ENCODE measurements at regions not wholly inside any gene's neighbourhood (a gene's known extent, or its start where the extent isn't known, plus 50 kb on each side); places are given as distances from the start of the nearest gene placed in this dataset.

DNA sequence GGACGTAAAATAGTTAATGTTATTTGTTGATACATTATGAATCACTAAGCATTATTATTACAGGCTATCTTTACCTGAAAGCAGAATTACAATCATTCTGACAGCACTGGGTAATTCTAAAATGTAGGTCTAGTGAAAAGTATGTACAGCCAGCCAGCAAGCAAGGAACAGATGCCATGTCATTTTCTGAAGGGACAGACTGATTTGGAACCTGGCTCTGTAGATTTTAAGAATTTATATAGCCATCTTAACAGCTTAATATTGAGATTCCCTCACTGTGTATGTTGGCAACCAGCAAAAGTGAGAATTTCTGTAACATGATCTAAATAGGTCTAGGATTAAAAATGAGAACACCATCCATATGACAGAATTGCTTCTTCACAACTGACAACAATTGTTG is 359.4 kb downstream of the ZIC4 start:
- Histone ChIP-seq H3K36me3 (ENCODE audit: control insufficient read depth, insufficient read depth, low read length) (no peaks in the 10 kb centered on the region), H3K4me3 (ENCODE audit: low read depth, low read length) (no peak overlapping the region), H3K27ac (ENCODE audit: low read depth, low read length) (no peak overlapping the region), H3K9me3 (ENCODE audit: control insufficient read depth, insufficient read depth, low read length) (no peaks in the 10 kb centered on the region), H3K9ac (ENCODE audit: low read depth, low read length) (no peak overlapping the region), H3K27me3 (ENCODE audit: control insufficient read depth, insufficient read depth, low read length) (no peaks in the 10 kb centered on the region), H3K4me1 (ENCODE audit: control insufficient read depth, insufficient read depth, low read length) (no peaks in the 10 kb centered on the region)

GRCh38 chr3:147038481-147038880 is 367.9 kb downstream of the ZIC4 start:
- no peaks in the 10 kb centered on the region for H3K36me3 ChIP-seq (ENCODE audit: control insufficient read depth, insufficient read depth, low read length)
- H3K9ac ChIP-seq (ENCODE audit: low read depth, low read length), result no peak overlapping the region
- no peak overlapping the region for H3K4me3 ChIP-seq (ENCODE audit: low read depth, low read length)
- H3K9me3 ChIP-seq (ENCODE audit: control insufficient read depth, insufficient read depth, low read length), result peaks cover 6% of the 10 kb centered on the region; the same call in 1 of the 2 replicates
- H3K27ac ChIP-seq (ENCODE audit: low read depth, low read length), result no peak overlapping the region
- H3K27me3 ChIP-seq (ENCODE audit: control insufficient read depth, insufficient read depth, low read length), result no peaks in the 10 kb centered on the region
- no peaks in the 10 kb centered on the region for H3K4me1 ChIP-seq (ENCODE audit: control insufficient read depth, insufficient read depth, low read length)

- Histone ChIP-seq H3K4me3 (ENCODE audit: low read depth, low read length) (no peak overlapping the region), H3K27me3 (ENCODE audit: control insufficient read depth, insufficient read depth, low read length) (no peaks in the 10 kb centered on the region), H3K27ac (ENCODE audit: low read depth, low read length) (no peak overlapping the region)
Observed at GRCh38 chr3:147034359-147034758, 372.0 kb downstream of the ZIC4 start.

DNA sequence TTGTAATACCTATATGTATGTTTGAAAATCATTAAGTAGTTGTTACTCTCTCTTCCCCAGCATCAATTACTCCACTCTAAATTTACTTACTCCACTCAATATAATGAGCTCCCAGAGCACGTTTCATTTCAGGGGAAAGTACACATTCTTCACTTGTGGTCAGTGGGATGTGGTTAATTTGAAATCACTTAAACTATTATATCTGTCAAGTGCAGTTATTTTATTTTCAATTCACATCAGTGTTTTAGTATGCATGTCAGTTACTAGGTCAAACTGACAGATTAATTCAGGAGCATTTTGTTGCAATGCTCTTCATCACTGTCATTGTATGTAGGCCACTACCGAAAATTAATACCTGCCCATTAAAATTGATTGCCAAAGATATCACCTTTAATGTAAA is 376.1 kb downstream of the ZIC4 start:
- H3K27me3 ChIP-seq (ENCODE audit: control insufficient read depth, insufficient read depth, low read length), result no peaks in the 10 kb centered on the region
- no peaks in the 10 kb centered on the region for H3K4me1 ChIP-seq (ENCODE audit: control insufficient read depth, insufficient read depth, low read length)
- H3K27ac ChIP-seq (ENCODE audit: low read depth, low read length), result no peak overlapping the region
- H3K36me3 ChIP-seq (ENCODE audit: control insufficient read depth, insufficient read depth, low read length), result no peaks in the 10 kb centered on the region
- no peak overlapping the region for H3K4me3 ChIP-seq (ENCODE audit: low read depth, low read length)
- no peak overlapping the region for H3K9ac ChIP-seq (ENCODE audit: low read depth, low read length)
- H3K9me3 ChIP-seq (ENCODE audit: control insufficient read depth, insufficient read depth, low read length), result peaks cover 6% of the 10 kb centered on the region; the same call in 1 of the 2 replicates

More at GRCh38 chr3:147034359-147034758, 372.0 kb downstream of the ZIC4 start:
- Histone ChIP-seq H3K36me3 (ENCODE audit: control insufficient read depth, insufficient read depth, low read length) (no peaks in the 10 kb centered on the region), H3K9ac (ENCODE audit: low read depth, low read length) (no peak overlapping the region), H3K4me1 (ENCODE audit: control insufficient read depth, insufficient read depth, low read length) (no peaks in the 10 kb centered on the region), H3K9me3 (ENCODE audit: control insufficient read depth, insufficient read depth, low read length) (peaks cover 6% of the 10 kb centered on the region; the same call in 1 of the 2 replicates)

- Histone ChIP-seq H3K9ac (ENCODE audit: low read depth, low read length) (no peak overlapping the region), H3K9me3 (ENCODE audit: control insufficient read depth, insufficient read depth, low read length) (no peaks in the 10 kb centered on the region), H3K27ac (ENCODE audit: low read depth, low read length) (no peak overlapping the region), H3K27me3 (ENCODE audit: control insufficient read depth, insufficient read depth, low read length) (no peaks in the 10 kb centered on the region), H3K4me1 (ENCODE audit: control insufficient read depth, insufficient read depth, low read length) (0 out of 2 replicates have a peak, but pooled peaks cover 2% of the 10 kb centered on the region), H3K36me3 (ENCODE audit: control insufficient read depth, insufficient read depth, low read length) (no peaks in the 10 kb centered on the region), H3K4me3 (ENCODE audit: low read depth, low read length) (no peak overlapping the region)
Observed at GRCh38 chr3:147015334-147015733, 391.0 kb downstream of the ZIC4 start.

DNA sequence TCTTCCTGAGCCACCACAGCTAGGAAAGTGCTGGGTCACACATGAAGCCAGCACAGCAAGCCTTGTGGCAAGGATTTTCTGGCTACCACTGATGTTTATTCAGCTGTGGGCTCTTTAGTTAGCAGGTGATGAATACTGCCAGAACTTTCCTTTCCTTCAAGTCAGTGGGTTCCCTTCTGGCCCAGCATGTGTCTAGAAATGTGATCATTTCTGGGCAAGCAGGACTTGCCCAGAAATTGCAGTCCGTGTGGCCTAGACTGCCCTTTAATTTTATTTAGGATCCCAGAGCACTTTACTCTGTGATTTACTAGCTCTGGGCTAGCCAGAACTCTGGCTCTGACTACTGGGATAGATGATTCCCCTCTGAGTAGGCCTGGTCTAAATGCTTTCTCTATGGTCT is 397.5 kb downstream of the ZIC4 start:
- H3K36me3 ChIP-seq (ENCODE audit: control insufficient read depth, insufficient read depth, low read length), result no peaks in the 10 kb centered on the region
- H3K27me3 ChIP-seq (ENCODE audit: control insufficient read depth, insufficient read depth, low read length), result no peaks in the 10 kb centered on the region
- no peaks in the 10 kb centered on the region for H3K4me1 ChIP-seq (ENCODE audit: control insufficient read depth, insufficient read depth, low read length)
- no peaks in the 10 kb centered on the region for H3K9me3 ChIP-seq (ENCODE audit: control insufficient read depth, insufficient read depth, low read length)
- H3K9ac ChIP-seq (ENCODE audit: low read depth, low read length), result no peak overlapping the region
- H3K27ac ChIP-seq (ENCODE audit: low read depth, low read length), result no peak overlapping the region
- H3K4me3 ChIP-seq (ENCODE audit: low read depth, low read length), result no peak overlapping the region

DNA sequence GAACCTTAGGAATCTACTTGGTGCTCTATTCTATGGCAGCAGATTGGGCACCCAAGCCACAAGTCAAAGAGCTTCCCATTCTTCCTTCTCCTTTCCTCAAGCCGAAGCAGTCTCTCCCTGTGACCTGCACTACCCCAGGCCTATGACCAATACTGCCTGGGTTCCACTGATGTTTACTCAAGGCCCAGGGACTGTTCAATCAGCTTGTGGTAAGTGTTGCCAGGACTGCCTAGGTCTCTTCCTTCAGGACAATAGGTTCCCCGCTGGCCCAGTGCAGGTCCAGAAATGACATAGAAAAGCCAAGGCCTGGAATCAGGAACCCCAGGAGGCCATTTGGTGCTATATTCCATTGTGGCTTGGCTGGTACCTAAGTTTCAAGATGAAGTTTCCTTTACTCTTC is 397.9 kb downstream of the ZIC4 start:
- H3K4me1 ChIP-seq (ENCODE audit: control insufficient read depth, insufficient read depth, low read length), result no peaks in the 10 kb centered on the region
- H3K4me3 ChIP-seq (ENCODE audit: low read depth, low read length), result no peak overlapping the region
- no peaks in the 10 kb centered on the region for H3K27me3 ChIP-seq (ENCODE audit: control insufficient read depth, insufficient read depth, low read length)
- H3K9me3 ChIP-seq (ENCODE audit: control insufficient read depth, insufficient read depth, low read length), result no peaks in the 10 kb centered on the region
- no peaks in the 10 kb centered on the region for H3K36me3 ChIP-seq (ENCODE audit: control insufficient read depth, insufficient read depth, low read length)
- no peak overlapping the region for H3K9ac ChIP-seq (ENCODE audit: low read depth, low read length)
- H3K27ac ChIP-seq (ENCODE audit: low read depth, low read length), result no peak overlapping the region

- H3K4me3 ChIP-seq (ENCODE audit: low read depth, low read length), result no peak overlapping the region
- H3K27ac ChIP-seq (ENCODE audit: low read depth, low read length), result no peak overlapping the region
- no peaks in the 10 kb centered on the region for H3K27me3 ChIP-seq (ENCODE audit: control insufficient read depth, insufficient read depth, low read length)
- no peak overlapping the region for H3K9ac ChIP-seq (ENCODE audit: low read depth, low read length)
- no peaks in the 10 kb centered on the region for H3K9me3 ChIP-seq (ENCODE audit: control insufficient read depth, insufficient read depth, low read length)
- no peaks in the 10 kb centered on the region for H3K4me1 ChIP-seq (ENCODE audit: control insufficient read depth, insufficient read depth, low read length)
- H3K36me3 ChIP-seq (ENCODE audit: control insufficient read depth, insufficient read depth, low read length), result no peaks in the 10 kb centered on the region
Observed at GRCh38 chr3:147007736-147008245, 398.6 kb downstream of the ZIC4 start.

- H3K9me3 ChIP-seq (ENCODE audit: control insufficient read depth, insufficient read depth, low read length), result no peaks in the 10 kb centered on the region
- no peaks in the 10 kb centered on the region for H3K27me3 ChIP-seq (ENCODE audit: control insufficient read depth, insufficient read depth, low read length)
- no peak overlapping the region for H3K4me3 ChIP-seq (ENCODE audit: low read depth, low read length)
- H3K9ac ChIP-seq (ENCODE audit: low read depth, low read length), result no peak overlapping the region
- no peak overlapping the region for H3K27ac ChIP-seq (ENCODE audit: low read depth, low read length)
- H3K36me3 ChIP-seq (ENCODE audit: control insufficient read depth, insufficient read depth, low read length), result no peaks in the 10 kb centered on the region
- no peaks in the 10 kb centered on the region for H3K4me1 ChIP-seq (ENCODE audit: control insufficient read depth, insufficient read depth, low read length)
Observed at GRCh38 chr3:147002721-147003120, 397.6 kb upstream of the PLSCR5 start.

- H3K27ac ChIP-seq (ENCODE audit: low read depth, low read length), result no peak overlapping the region
- no peaks in the 10 kb centered on the region for H3K9me3 ChIP-seq (ENCODE audit: control insufficient read depth, insufficient read depth, low read length)
- H3K36me3 ChIP-seq (ENCODE audit: control insufficient read depth, insufficient read depth, low read length), result no peaks in the 10 kb centered on the region
- no peaks in the 10 kb centered on the region for H3K4me1 ChIP-seq (ENCODE audit: control insufficient read depth, insufficient read depth, low read length)
- no peaks in the 10 kb centered on the region for H3K27me3 ChIP-seq (ENCODE audit: control insufficient read depth, insufficient read depth, low read length)
- no peak overlapping the region for H3K9ac ChIP-seq (ENCODE audit: low read depth, low read length)
- H3K4me3 ChIP-seq (ENCODE audit: low read depth, low read length), result no peak overlapping the region
Observed at GRCh38 chr3:147000274-147000673, 395.1 kb upstream of the PLSCR5 start.

GRCh38 chr3:146991907-146992306 is 386.8 kb upstream of the PLSCR5 start:
- Histone ChIP-seq H3K36me3 (ENCODE audit: control insufficient read depth, insufficient read depth, low read length) (no peaks in the 10 kb centered on the region), H3K27me3 (ENCODE audit: control insufficient read depth, insufficient read depth, low read length) (no peaks in the 10 kb centered on the region), H3K4me1 (ENCODE audit: control insufficient read depth, insufficient read depth, low read length) (no peaks in the 10 kb centered on the region), H3K27ac (ENCODE audit: low read depth, low read length) (no peak overlapping the region), H3K9me3 (ENCODE audit: control insufficient read depth, insufficient read depth, low read length) (no peaks in the 10 kb centered on the region), H3K9ac (ENCODE audit: low read depth, low read length) (no peak overlapping the region), H3K4me3 (ENCODE audit: low read depth, low read length) (no peak overlapping the region)

GRCh38 chr3:146975476-146975875 is 370.3 kb upstream of the PLSCR5 start:
- no peaks in the 10 kb centered on the region for H3K27me3 ChIP-seq (ENCODE audit: control insufficient read depth, insufficient read depth, low read length)
- no peak overlapping the region for H3K27ac ChIP-seq (ENCODE audit: low read depth, low read length)
- H3K4me1 ChIP-seq (ENCODE audit: control insufficient read depth, insufficient read depth, low read length), result no peaks in the 10 kb centered on the region
- H3K9me3 ChIP-seq (ENCODE audit: control insufficient read depth, insufficient read depth, low read length), result no peaks in the 10 kb centered on the region
- no peaks in the 10 kb centered on the region for H3K36me3 ChIP-seq (ENCODE audit: control insufficient read depth, insufficient read depth, low read length)
- H3K9ac ChIP-seq (ENCODE audit: low read depth, low read length), result no peak overlapping the region
- no peak overlapping the region for H3K4me3 ChIP-seq (ENCODE audit: low read depth, low read length)
